ENCODE measurements at regions not wholly inside any gene's neighbourhood (a gene's known extent, or its start where the extent isn't known, plus 50 kb on each side); places are given as distances from the start of the nearest gene placed in this dataset.

GRCh38 chr6:80531681-80532619 is 425.5 kb downstream of the BCKDHB start:
- H3K9me3 ChIP-seq = peaks cover 0 to 8% (median 0%) of the 10 kb centered on the region in 3 donors
- H3K4me1 ChIP-seq = no peaks in the 10 kb centered on the region
- intact Hi-C loops (cut with DNase I; ENCODE audit: low total_unique reads) = no loop called here
- no peak for TF ChIP-seq CTCF (IDR thresholded peaks at IDR 0.05)
- H3K36me3 ChIP-seq = no peaks in the 10 kb centered on the region
- no peak overlapping the region for H3K4me3 ChIP-seq
- no peak for DNase-seq
- no peaks in the 10 kb centered on the region for H3K27me3 ChIP-seq
- H3K27ac ChIP-seq = no peak overlapping the region

GRCh38 chr6:80530103-80530502 is 423.6 kb downstream of the BCKDHB start:
- no peaks in the 10 kb centered on the region for H3K9me3 ChIP-seq
- H3K36me3 ChIP-seq = no peaks in the 10 kb centered on the region
- intact Hi-C loops (cut with DNase I; ENCODE audit: low total_unique reads) = no loop called here
- no peak for DNase-seq
- TF ChIP-seq CTCF (IDR thresholded peaks at IDR 0.05) = no peak
- no peak overlapping the region for H3K27ac ChIP-seq
- no peaks in the 10 kb centered on the region for H3K4me1 ChIP-seq
- H3K4me3 ChIP-seq = no peak overlapping the region
- no peaks in the 10 kb centered on the region for H3K27me3 ChIP-seq

GRCh38 chr6:80528115-80528514 is 421.6 kb downstream of the BCKDHB start:
- intact Hi-C loops (cut with DNase I; ENCODE audit: low total_unique reads) = no loop called here
- H3K27me3 ChIP-seq = no peaks in the 10 kb centered on the region

GRCh38 chr6:80527552-80528052 is 421.1 kb downstream of the BCKDHB start:
- no peaks in the 10 kb centered on the region for H3K36me3 ChIP-seq
- H3K27me3 ChIP-seq = no peaks in the 10 kb centered on the region
- H3K27ac ChIP-seq = no peak overlapping the region
- no peak for TF ChIP-seq CTCF (IDR thresholded peaks at IDR 0.05)
- DNase-seq = no peak
- no peaks in the 10 kb centered on the region for H3K9me3 ChIP-seq
- peaks cover 0 to 17% (median 15%) of the 10 kb centered on the region in 4 donors for H3K4me1 ChIP-seq
- intact Hi-C loops (cut with DNase I; ENCODE audit: low total_unique reads) = no loop called here
- H3K4me3 ChIP-seq = no peak overlapping the region

More at GRCh38 chr6:80528115-80528514, 421.6 kb downstream of the BCKDHB start:
- Histone ChIP-seq H3K9me3 (no peaks in the 10 kb centered on the region), H3K36me3 (no peaks in the 10 kb centered on the region), H3K27ac (no peak overlapping the region), H3K4me3 (no peak overlapping the region), H3K4me1 (peaks cover 0 to 12% (median 11%) of the 10 kb centered on the region in 4 donors)
- TF ChIP-seq CTCF (IDR thresholded peaks at IDR 0.05) = no peak
- DNase-seq = no peak

- peak overlapping the region; percentile 21 for H3K4me3 ChIP-seq
- no peaks in the 10 kb centered on the region for H3K9me3 ChIP-seq
- TF ChIP-seq CTCF (IDR thresholded peaks at IDR 0.05) = no peak
- no peaks in the 10 kb centered on the region for H3K27me3 ChIP-seq
- no peaks in the 10 kb centered on the region for H3K36me3 ChIP-seq
- H3K4me1 ChIP-seq = peaks cover 0 to 37% (median 16%) of the 10 kb centered on the region in 4 donors
- intact Hi-C loops (cut with DNase I; ENCODE audit: low total_unique reads) = no loop called here
- DNase-seq = no peak
- H3K27ac ChIP-seq = peak overlapping the region in 1 of 2 donors; percentile 46
These were observed 417.1 kb downstream of the BCKDHB start for GRCh38 chr6:80523531-80523997.
